H7 (cell line): ENCODE measurements at regions not wholly inside any gene's neighbourhood (a gene's known extent, or its start where the extent isn't known, plus 50 kb on each side); places are given as distances from the start of the nearest gene placed in this dataset.

Experiments
- DNase-seq: peaks from one replicate; pipeline ENCODE4 v3.0.0; 2012
- H3K27me3 ChIP-seq: 2 replicates; pipeline ENCODE4 v1.6.0; 2011; ENCODE audit warnings: mild to moderate bottlenecking, low read length; ENCODE audit not compliant: control insufficient read depth, insufficient read depth
- H3K36me3 ChIP-seq: replicated peaks from 2 replicates; pipeline ENCODE4 v1.5.1; 2011; ENCODE audit warnings: low read length; ENCODE audit not compliant: control insufficient read depth, insufficient read depth
- H3K4me3 ChIP-seq: 2 replicates; pipeline ENCODE4 v1.5.1; 2011; ENCODE audit warnings: low read depth, mild to moderate bottlenecking, control low read depth, low read length, moderate library complexity; ENCODE audit not compliant: insufficient read depth

DNA sequence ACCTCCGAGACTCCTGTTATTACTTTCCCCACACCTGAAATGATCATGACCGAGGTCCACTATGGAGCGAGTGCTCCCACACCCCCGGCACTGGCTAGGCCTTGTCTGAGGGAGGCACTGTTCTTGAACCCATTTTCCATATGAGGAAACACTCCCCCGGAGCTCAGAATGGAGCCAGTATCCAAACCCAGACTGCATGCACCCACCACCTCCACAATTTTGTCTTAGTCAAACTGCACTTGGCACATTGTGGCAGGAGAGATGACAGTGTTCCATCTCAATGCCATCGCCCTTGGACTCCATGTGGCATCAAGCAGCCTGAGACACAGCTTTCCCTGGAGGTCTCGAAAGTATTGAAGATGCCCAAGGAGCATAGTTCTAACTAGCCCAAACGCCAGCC, 154.1 kb downstream of the NUP210 start:
- H3K27me3 ChIP-seq, result no peaks in the 10 kb centered on the region
- DNase-seq, result no peak
- no peaks in the 10 kb centered on the region for H3K36me3 ChIP-seq

GRCh38 chr3:13265507-13265906, 154.6 kb downstream of the NUP210 start:
- no peak for DNase-seq
- H3K27me3 ChIP-seq, result no peaks in the 10 kb centered on the region
- H3K4me3 ChIP-seq, result no peak overlapping the region
- H3K36me3 ChIP-seq, result no peaks in the 10 kb centered on the region

More for the DNA sequence above, 154.1 kb downstream of the NUP210 start:
- H3K4me3 ChIP-seq, result no peak overlapping the region

DNA sequence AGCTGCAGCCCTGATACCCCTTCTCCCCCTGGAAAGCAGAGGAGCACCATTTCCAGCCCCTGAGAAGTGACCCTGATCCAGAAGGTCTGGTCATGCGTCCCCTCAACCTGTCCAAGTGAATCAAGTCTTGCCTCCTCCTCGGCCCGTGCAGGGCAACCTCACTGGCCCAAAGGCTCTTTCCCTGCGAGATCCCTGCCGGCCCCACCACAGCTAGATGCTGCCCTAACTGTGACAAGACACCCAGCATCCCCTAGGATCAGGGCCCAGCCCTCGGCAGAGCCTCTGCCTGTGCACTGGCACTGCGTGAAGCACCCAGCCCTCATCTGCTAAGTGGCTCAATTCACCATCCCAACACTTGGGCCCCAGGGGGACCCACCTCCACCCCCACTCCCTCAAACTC, 155.1 kb downstream of the NUP210 start:
- Histone ChIP-seq H3K4me3 (no peak overlapping the region), H3K36me3 (no peaks in the 10 kb centered on the region), H3K27me3 (no peaks in the 10 kb centered on the region)
- no peak for DNase-seq

DNA sequence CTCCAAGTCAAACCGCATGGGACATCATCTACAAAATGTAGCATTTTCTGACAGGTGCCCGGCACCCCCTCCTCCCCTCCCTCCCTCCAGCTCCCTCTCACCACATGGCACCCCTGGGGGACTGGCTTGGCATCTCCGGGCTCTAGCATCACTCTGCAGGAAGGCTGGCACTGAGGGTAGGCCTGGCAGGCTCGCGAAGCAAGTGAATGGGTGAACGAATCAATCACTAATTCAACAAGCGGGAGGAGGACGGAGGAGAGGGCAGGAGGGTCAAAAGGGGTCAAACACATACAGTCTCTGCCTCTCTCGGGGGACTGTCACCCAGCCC, 155.7 kb downstream of the NUP210 start:
- Histone ChIP-seq H3K36me3 (no peaks in the 10 kb centered on the region), H3K4me3 (no peak overlapping the region), H3K27me3 (no peaks in the 10 kb centered on the region)
- no peak for DNase-seq

DNA sequence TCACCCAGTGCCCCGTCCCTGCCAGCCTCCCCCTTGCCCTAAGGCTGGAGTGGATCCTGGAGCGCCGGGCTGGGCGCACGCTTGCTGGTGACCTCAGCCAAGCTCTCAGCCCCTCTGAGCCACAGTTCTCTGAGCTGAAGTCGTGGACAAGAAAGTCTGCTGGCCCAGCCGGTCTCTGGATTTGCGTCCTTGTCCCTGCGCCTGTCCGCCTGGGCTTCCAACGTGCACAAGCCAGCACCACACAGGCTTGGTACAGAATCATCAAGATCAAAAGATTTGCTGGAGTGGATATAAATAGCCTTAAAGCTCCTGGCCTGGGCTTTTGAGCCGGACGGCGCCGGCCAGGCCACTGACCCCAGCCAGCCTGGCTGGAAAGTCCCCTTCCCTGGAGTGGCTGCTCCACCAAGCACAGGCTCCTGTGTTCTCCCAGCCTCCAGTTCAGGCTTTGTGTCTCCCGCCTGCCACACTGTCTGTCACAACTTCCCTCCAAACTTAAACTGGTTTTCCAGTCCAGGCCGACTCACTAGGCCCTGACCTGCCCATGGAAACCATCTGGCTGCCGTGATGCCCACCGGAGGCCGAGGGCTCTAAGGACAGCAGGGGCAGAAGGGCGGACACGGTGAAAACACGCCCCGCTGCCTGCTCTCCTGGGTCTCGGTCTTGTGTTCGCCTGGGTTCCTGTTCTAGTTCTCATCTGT, 156.2 kb downstream of the NUP210 start:
- Histone ChIP-seq H3K4me3 (no peak overlapping the region), H3K36me3 (no peaks in the 10 kb centered on the region), H3K27me3 (no peaks in the 10 kb centered on the region)
- no peak for DNase-seq

DNA sequence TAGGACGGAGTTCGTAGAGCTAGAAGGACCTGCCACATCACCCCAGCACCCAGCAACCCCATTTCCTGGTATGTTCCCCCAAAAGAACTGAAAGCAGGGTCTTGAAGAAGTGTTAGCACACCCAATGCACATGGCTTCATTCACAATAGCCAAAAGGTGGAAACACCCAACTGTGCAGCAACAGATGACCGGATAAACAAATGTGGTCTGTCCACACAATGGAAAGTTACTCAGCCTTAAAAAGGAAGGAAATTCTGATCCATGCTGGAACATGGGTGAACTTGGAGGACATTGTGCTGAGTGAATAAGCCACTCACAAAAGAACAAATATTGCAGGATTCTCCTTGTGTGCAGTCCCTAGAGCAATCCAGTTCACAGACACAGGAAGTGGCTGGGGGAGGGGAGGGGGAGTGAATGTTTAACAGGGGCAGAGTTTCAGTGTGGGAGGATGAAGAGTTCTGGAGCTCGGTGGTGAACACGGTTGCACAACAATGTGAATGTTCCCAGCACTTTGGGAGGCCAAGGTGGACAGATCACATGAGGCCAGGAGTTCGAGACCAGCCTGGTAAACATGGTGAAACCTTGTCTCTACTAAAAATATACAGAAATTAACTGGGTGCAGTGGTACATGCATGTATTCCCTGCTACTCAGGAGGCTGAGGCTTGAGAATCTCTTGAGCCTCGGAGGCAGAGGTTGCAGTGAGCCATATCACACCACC, 157.5 kb downstream of the NUP210 start:
- DNase-seq, result no peak
- no peak overlapping the region for H3K4me3 ChIP-seq
- H3K36me3 ChIP-seq, result no peaks in the 10 kb centered on the region

GRCh38 chr3:13261892-13262291, 158.2 kb downstream of the NUP210 start:
- no peaks in the 10 kb centered on the region for H3K27me3 ChIP-seq
- no peak for DNase-seq
- H3K4me3 ChIP-seq, result no peak overlapping the region
- H3K36me3 ChIP-seq, result no peaks in the 10 kb centered on the region

More for the DNA sequence above, 157.5 kb downstream of the NUP210 start:
- no peaks in the 10 kb centered on the region for H3K27me3 ChIP-seq

- DNase-seq, result no peak
- no peak overlapping the region for H3K4me3 ChIP-seq
- no peaks in the 10 kb centered on the region for H3K36me3 ChIP-seq
- H3K27me3 ChIP-seq, result no peaks in the 10 kb centered on the region
Measured at GRCh38 chr3:13261104-13261830, 158.9 kb downstream of the NUP210 start.

- H3K4me3 ChIP-seq, result no peak overlapping the region
- H3K27me3 ChIP-seq, result no peaks in the 10 kb centered on the region
- no peaks in the 10 kb centered on the region for H3K36me3 ChIP-seq
- no peak for DNase-seq
Measured at GRCh38 chr3:13260259-13261103, 159.6 kb downstream of the NUP210 start.

DNA sequence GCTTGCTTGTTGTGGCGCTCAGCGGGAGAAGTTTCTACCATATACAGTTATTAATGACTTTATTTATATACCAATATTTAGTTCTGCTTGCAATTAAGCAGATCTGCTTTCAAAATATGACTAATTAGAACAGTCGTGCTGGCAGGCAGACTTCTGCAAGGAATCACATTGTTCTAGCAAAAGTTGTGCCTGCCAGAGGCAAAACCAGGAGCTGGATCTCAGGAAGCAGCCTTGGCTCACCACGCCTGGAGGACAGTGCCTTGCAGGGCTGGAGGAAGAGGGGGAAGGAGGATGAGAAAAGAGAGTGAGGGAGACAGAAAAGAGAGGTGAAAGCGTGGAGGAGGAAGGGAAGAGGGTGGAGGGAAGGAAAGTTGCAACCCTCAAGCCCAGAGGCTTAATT, 160.3 kb downstream of the NUP210 start:
- Histone ChIP-seq H3K36me3 (no peaks in the 10 kb centered on the region), H3K27me3 (no peaks in the 10 kb centered on the region), H3K4me3 (no peak overlapping the region)
- no peak for DNase-seq

DNA sequence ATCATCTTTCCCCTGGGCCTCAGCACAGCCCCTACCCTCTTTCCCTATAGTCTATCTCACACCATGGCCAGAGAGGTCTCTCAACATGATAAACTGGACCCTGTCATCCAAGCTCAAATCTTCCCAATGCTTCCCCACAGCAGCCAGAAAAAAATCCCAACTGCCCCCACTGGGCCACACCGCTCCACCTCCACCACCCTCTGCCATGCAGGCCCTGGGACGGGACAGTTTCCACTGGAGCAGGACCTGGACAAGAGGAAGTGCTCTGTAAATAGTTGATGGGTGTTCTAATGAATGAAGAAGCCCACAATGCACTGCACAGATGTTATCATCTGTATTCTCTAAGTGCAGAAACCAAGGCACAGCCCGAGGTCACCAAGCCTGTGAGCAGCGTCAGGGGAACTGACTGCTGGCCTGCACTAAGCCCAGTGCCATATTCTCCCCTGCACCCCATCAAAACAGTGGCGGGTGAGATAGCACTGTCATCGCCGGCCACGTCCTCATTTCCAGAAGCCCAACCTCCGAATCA, 161.1 kb downstream of the NUP210 start:
- Histone ChIP-seq H3K4me3 (no peak overlapping the region), H3K27me3 (no peaks in the 10 kb centered on the region), H3K36me3 (no peaks in the 10 kb centered on the region)
- no peak for DNase-seq

DNA sequence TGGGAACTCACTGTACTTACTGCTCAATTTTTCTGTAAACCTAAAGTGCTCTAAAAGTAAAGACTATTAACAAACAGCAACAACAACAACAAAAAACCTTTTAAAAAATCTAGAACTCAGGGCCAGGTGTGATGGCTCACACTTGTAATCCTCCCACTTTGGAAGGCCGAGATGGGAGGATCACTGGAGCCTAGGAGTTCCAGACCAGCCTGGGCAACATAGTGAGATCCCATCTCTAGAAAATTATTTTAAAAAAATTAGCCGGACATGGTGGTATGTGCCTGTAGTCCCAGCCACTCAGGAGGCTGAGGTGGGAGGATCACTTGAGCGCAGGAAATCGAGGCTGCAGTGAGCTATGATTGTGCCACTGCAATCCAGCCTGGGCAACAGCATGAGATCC, 161.8 kb downstream of the NUP210 start:
- Histone ChIP-seq H3K36me3 (no peaks in the 10 kb centered on the region), H3K27me3 (no peaks in the 10 kb centered on the region), H3K4me3 (no peak overlapping the region)
- DNase-seq, result no peak

GRCh38 chr3:13257666-13258065, 162.5 kb downstream of the NUP210 start:
- H3K36me3 ChIP-seq, result no peaks in the 10 kb centered on the region
- no peaks in the 10 kb centered on the region for H3K27me3 ChIP-seq
- no peak overlapping the region for H3K4me3 ChIP-seq

GRCh38 chr3:13256845-13257244, 163.3 kb downstream of the NUP210 start:
- Histone ChIP-seq H3K4me3 (no peak overlapping the region), H3K36me3 (no peaks in the 10 kb centered on the region), H3K27me3 (no peaks in the 10 kb centered on the region)
- DNase-seq, result no peak

More at GRCh38 chr3:13257666-13258065, 162.5 kb downstream of the NUP210 start:
- no peak for DNase-seq
